HG02763 (cell line): ENCODE measurements at regions not wholly inside any gene's neighbourhood (a gene's known extent, or its start where the extent isn't known, plus 50 kb on each side); places are given as distances from the start of the nearest gene placed in this dataset.
"Not testable (repeated sequence)": the region's sequence is repeated elsewhere in the genome, so short reads cannot be mapped to it uniquely, and the experiment has no call there.

Experiments
- ATAC-seq: cut with Tn5 transposase; IDR thresholded peaks from one replicate; pipeline ENCODE4 v1.9.1; 2021; ENCODE audit warnings: mild to moderate bottlenecking, moderate library complexity; ENCODE audit not compliant: unreplicated experiment

GRCh38 chr13:91220872-91221271, 126.6 kb upstream of the MIR17HG start:
- no peak for ATAC-seq

DNA sequence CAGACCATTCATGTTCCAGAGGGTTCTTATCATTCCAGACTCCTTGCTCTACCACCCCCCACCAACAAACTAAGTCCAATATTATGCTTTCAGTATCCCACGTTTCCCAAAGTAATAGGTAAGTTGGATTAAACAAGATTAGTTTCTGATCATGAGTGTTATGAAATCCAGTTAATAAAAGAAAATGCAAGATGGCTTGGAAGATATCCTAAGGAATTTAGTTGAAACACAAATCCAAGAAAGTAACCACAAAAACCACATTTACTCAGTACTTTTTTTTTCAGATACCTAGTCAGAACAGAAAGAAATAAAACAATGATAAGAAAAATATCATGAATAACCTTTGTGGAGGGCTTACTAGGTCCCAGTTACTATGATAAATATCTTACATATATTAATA, 119.4 kb upstream of the MIR17HG start:
- ATAC-seq, result no peak

GRCh38 chr13:91228940-91229339, 118.5 kb upstream of the MIR17HG start:
- no peak for ATAC-seq

DNA sequence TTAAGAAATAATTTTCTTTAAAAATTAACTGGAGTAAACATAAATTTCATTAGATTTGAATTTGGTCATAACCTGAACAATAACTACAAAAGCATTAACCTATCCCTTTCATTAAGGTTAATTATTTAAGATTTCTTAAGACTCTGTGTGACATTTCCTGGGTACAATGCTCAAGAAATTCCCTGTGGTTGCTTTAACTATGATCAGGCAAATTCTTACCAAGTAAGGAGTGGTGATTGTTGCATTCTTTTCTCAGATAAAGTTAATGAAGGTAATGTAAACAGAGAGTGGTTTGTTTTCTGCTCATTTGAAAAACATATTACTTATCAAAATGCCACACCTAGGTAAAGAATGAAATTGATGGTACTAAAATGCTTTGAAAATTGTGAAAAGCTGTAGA, 114.8 kb upstream of the MIR17HG start:
- no peak for ATAC-seq

GRCh38 chr13:91233291-91233690, 114.2 kb upstream of the MIR17HG start:
- ATAC-seq, result no peak

DNA sequence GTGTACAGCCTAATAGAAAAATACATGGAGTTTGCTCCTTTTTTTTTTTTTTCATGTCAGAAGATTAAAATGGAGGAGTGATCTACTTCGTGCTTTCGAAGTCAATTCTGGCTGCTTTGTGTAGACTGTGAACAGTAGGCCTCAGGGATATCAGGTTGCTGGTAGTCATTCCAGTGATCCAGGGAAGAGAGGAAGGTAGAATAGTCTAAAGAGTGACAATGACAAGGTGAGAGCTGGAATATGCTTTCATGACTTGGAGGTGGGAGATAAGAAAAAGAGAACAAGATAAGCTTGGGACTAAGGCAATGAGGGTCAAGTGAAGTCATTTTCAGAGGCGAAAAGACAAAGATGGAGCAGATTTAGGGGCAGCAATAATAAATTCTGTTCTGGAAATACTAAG, 111.3 kb upstream of the MIR17HG start:
- no peak for ATAC-seq

GRCh38 chr13:91236921-91237320, 110.6 kb upstream of the MIR17HG start:
- no peak for ATAC-seq

GRCh38 chr13:91238036-91238435, 109.5 kb upstream of the MIR17HG start:
- no peak for ATAC-seq

DNA sequence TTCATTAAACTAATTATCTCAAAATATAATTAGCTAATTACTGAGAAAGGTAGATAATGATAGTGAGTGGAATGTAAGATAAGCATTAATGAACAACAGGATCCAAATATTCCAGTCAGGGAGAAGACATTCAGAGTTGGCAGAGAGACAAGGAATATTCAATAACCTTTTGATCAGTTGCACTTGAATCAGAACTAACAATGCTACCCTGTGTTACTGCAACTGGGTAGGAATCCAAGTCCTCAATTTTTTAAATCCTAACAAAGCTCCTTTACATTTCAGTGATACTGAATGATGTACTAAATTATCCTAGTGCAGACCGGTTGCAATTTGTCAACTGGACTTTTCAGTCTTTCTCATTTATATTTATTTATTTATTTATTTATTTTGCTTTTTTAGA, 107.1 kb upstream of the MIR17HG start:
- no peak for ATAC-seq

DNA sequence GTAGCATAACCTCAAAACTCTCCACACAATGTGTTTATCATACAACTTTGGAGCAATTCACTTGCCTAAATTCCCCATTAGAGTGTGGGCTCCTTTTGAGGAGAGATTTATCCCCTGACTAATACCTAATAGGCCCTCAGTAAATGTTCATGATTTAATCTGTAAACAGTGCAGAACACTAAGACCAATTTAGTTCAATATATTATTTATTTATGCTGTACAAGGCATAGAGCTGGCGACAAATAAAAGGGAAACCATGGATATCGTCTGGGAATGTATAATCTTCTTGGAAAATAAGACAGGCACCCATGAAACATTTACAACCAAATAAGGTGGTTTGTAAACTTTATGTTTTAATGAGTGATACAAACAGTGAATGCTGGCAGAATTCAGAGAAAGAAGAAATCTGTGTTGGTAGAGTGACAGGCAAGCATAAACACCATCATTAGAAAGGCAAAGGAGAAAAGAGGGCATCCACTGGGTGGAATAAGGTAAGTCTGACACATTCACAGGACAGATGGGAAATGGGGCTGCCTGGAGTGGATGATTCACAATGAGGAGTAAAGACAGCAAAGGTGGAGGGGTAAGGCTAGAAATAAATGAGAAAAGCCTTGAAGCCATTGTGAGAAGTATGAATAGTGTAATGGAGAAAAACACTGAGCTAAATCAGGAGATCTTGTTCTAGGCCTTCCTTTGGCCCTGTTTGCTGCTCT, 106.1 kb upstream of the MIR17HG start:
- ATAC-seq, result no peak

- ATAC-seq, result no peak
Measured at GRCh38 chr13:91242652-91243051, 104.8 kb upstream of the MIR17HG start.

GRCh38 chr13:91245288-91245687, 102.2 kb upstream of the MIR17HG start:
- ATAC-seq, result no peak

DNA sequence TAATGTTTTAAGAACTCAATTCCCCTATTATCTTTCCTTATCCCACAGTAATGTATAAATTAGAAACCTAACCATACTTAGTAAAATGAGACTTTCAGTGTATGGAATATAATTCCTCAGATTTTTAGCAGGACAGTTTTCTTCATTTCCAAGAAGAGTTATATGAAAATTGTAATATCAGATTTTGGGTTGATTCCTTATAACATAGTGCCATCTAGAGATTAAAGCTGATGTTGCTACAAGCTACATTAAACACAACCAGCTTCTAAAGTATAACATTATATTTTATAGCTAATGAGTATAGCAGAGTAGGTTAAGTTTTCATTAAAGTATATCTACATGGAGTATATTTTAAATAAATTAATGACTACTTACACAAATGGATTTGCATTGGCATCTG, 99.7 kb upstream of the MIR17HG start:
- ATAC-seq, result no peak

- ATAC-seq, result no peak
Measured at GRCh38 chr13:91248249-91248648, 99.2 kb upstream of the MIR17HG start.

GRCh38 chr13:91249370-91249769, 98.1 kb upstream of the MIR17HG start:
- ATAC-seq, result no peak

GRCh38 chr13:91249861-91250260, 97.6 kb upstream of the MIR17HG start:
- ATAC-seq, result no peak

DNA sequence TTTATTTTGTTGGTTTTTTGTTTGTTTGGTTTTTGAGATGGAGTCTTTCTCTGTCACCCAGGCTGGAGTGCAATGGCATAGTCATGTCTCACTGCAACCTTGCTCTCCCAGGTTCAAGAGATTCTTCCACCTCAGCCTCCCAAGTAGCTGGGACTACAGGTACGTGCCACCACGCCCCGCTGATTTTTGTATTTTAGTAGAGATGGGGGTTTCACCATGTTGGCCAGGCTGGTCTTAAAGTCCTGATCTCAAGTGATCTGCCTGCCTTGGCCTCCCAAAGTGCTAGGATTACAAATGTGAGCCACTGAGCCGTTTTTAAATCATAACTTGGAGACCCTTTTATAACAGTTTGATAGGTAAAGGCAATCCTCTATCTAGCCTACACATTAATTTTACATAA, 95.9 kb upstream of the MIR17HG start:
- ATAC-seq, result not testable (repeated sequence)

GRCh38 chr13:91264484-91264883, 83.0 kb upstream of the MIR17HG start:
- ATAC-seq, result no peak

- ATAC-seq, result no peak
Measured at GRCh38 chr13:91269237-91269636, 78.2 kb upstream of the MIR17HG start.

GRCh38 chr13:91270031-91270430, 77.5 kb upstream of the MIR17HG start:
- no peak for ATAC-seq

- ATAC-seq, result no peak
Measured at GRCh38 chr13:91272235-91272777, 75.2 kb upstream of the MIR17HG start.

DNA sequence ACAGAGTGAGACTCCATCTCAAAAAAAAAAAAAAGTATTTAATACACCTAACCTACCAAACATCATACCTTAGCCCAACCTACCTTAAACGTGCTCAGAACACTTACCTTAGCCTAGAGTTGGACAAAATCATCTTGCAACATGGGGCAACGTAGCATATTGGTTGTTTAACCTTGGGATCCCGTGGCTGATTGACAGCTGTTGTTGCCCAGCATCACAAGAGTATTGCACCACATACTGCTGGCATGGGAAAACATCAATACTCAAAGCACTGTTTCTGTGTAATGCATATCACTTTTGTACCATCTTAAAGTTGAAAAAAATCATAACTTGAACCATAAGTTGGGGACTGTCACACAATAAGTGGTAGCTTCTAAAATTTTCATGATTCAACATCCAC, 73.8 kb upstream of the MIR17HG start:
- ATAC-seq, result no peak
